HepG2 (cell line): ENCODE measurements at regions not wholly inside any gene's neighbourhood (a gene's known extent, or its start where the extent isn't known, plus 50 kb on each side); places are given as distances from the start of the nearest gene placed in this dataset.

ENCODE experiments used
- ATAC-seq: fragments of 200-7000 bp; cut with Tn5 transposase; 3 replicates; pipeline ENCODE4 v1.9.1; 2020; ENCODE audit warnings: mild to moderate bottlenecking, moderate library complexity
- BruUV-seq: library from RNA; stranded (reverse); fragments of 400-500 nt; replicated peaks from 2 replicates; lab custom pipeline; 2021; lab: Mats Ljungman, UMichigan
- CTCF ChIA-PET: fragments of 300-600 bp; formaldehyde crosslinking; extraction: SDS; loops from one replicate; lab custom pipeline; 2021; ENCODE audit warnings: low total read pairs, inconsistent platforms, low intra/inter-chr PET ratio; lab: Yijun Ruan, JAX
- POLR2A ChIA-PET: fragments of 350-600 bp; sonication (Branson Sonifier 250); formaldehyde crosslinking; loops from one replicate; lab custom pipeline; 2020; ENCODE audit warnings: antibody characterized with exemption, inconsistent platforms; lab: Yijun Ruan, JAX
- DNase-seq: peaks from one replicate; pipeline ENCODE4 v3.0.0-alpha.2; 2015; ENCODE audit warnings: low spot score
- FAIRE-seq: peaks from 3 replicates; lab custom pipeline; 2011; peaks lifted over from hg19 to GRCh38; lab: Jason Lieb, UNC
- H2AFZ ChIP-seq: one replicate; pipeline ENCODE4 v1.6.1; 2011; ENCODE audit warnings: low read length, inconsistent platforms
- H3K27ac ChIP-seq: fragments of 300-600 bp; 3 replicates; pipeline ENCODE4 v1.8.0; 2011; ENCODE audit warnings: mixed run types, mild to moderate bottlenecking, mixed read lengths, low read length, inconsistent platforms; ENCODE audit not compliant: insufficient read depth; ENCODE audit errors: extremely low read length
- H3K27me3 ChIP-seq, 2 experiments: fragments of 200-600 bp in 1 of 2; 2 replicates in 1 of 2; 3 replicates in 1 of 2; pipeline versions ENCODE4 v1.6.0 to v1.8.0; 2011; ENCODE audit warnings: low read length in 2 of 2, mild to moderate bottlenecking in 2 of 2, moderate library complexity in 2 of 2, inconsistent platforms in 1 of 2; ENCODE audit not compliant: insufficient read depth in 2 of 2, control insufficient read depth in 1 of 2
- H3K36me3 ChIP-seq, 2 experiments: fragments of 200-600 bp in 1 of 2; replicated peaks in 1 of 2; 2 replicates in 1 of 2; 3 replicates in 1 of 2; pipeline versions ENCODE4 v1.5.1 to v1.8.0; 2011; ENCODE audit warnings: low read length in 2 of 2, inconsistent platforms in 1 of 2; ENCODE audit not compliant: insufficient read depth in 2 of 2, control insufficient read depth in 1 of 2
- H3K4me1 ChIP-seq: 2 replicates; pipeline ENCODE4 v1.5.1; 2012; ENCODE audit warnings: low read length, inconsistent platforms; ENCODE audit not compliant: insufficient read depth
- H3K4me2 ChIP-seq: 2 replicates; pipeline ENCODE4 v1.6.0; 2011; ENCODE audit warnings: low read depth, low read length, inconsistent platforms
- H3K4me3 ChIP-seq, 3 experiments: fragments of 200-600 bp in 1 of 3; sonication (generic), shearing (Covaris generic) in 1 of 3; replicated peaks in 1 of 3; 2 replicates each; pipeline ENCODE4 v1.5.1; 2011 to 2016; ENCODE audit warnings: low read length in 3 of 3, inconsistent platforms in 2 of 3, low read depth in 2 of 3, mild to moderate bottlenecking in 2 of 3, control low read depth in 1 of 3, mixed read lengths in 1 of 3; ENCODE audit not compliant: insufficient read depth in 1 of 3
- H3K79me2 ChIP-seq: one replicate; pipeline ENCODE4 v1.6.1; 2011; ENCODE audit warnings: low read length, inconsistent platforms; ENCODE audit not compliant: insufficient read depth
- H3K9ac ChIP-seq: 2 replicates; pipeline ENCODE4 v1.6.0; 2011; ENCODE audit warnings: mild to moderate bottlenecking, low read depth, low read length, inconsistent platforms; ENCODE audit not compliant: insufficient read depth
- H3K9me3 ChIP-seq: 2 replicates; pipeline ENCODE4 v1.5.1; 2012; ENCODE audit warnings: mild to moderate bottlenecking, low read length
- H4K20me1 ChIP-seq: 2 replicates; pipeline ENCODE4 v1.6.0; 2011; ENCODE audit warnings: inconsistent platforms, mild to moderate bottlenecking, low read length, moderate library complexity; ENCODE audit not compliant: insufficient read depth
- CCAR2 ChIP-seq: fragments of 200-400 bp; formaldehyde crosslinking; optimal IDR thresholded peaks from 2 replicates; pipeline ENCODE3; 2018; ENCODE audit warnings: low read depth, mild to moderate bottlenecking, low read length, moderate library complexity
- LCORL ChIP-seq, 2 experiments: fragments of 450-650 bp in 1 of 2; sonication (generic) in 1 of 2; formaldehyde crosslinking in 1 of 2; IDR thresholded peaks; 2 replicates each; pipeline versions ENCODE4 v1.5.0 to v1.6.1; 2017 to 2020; ENCODE audit warnings: antibody characterized with exemption in 1 of 2, missing genetic modification reagents in 1 of 2
- SKIL ChIP-seq: sonication (generic); formaldehyde crosslinking; IDR thresholded peaks from 2 replicates; pipeline ENCODE4 v1.8.0; 2022; ENCODE audit warnings: missing genetic modification reagents, mild to moderate bottlenecking, moderate library complexity, borderline replicate concordance
- SMAD1 ChIP-seq: sonication (generic); formaldehyde crosslinking; IDR thresholded peaks from 2 replicates; pipeline ENCODE4 v1.4.0; 2020; ENCODE audit warnings: missing genetic modification reagents, low read depth, mild to moderate bottlenecking, borderline replicate concordance
- U2AF1 ChIP-seq: fragments of 200-400 bp; formaldehyde crosslinking; optimal IDR thresholded peaks from 2 replicates; pipeline ENCODE3; 2017; ENCODE audit warnings: mild to moderate bottlenecking, low read depth, low read length
- ZNF275 ChIP-seq: sonication (generic); formaldehyde crosslinking; IDR thresholded peaks from 2 replicates; pipeline ENCODE4 v1.8.0; 2022; ENCODE audit warnings: missing genetic modification reagents, mild to moderate bottlenecking, inconsistent platforms, borderline replicate concordance
- ZNF749 ChIP-seq: sonication (generic); formaldehyde crosslinking; IDR thresholded peaks from 2 replicates; pipeline ENCODE4 v1.8.0; 2022; ENCODE audit warnings: mild to moderate bottlenecking, missing genetic modification reagents, moderate library complexity, borderline replicate concordance
- ZSCAN30 ChIP-seq: sonication (generic); formaldehyde crosslinking; IDR thresholded peaks from 2 replicates; pipeline ENCODE4 v1.5.0; 2020; ENCODE audit warnings: mild to moderate bottlenecking, missing genetic modification reagents
- WGBS: methylation state at CpG from one replicate; pipeline ENCODE4 v1.1.6; 2017; ENCODE audit warnings: low lambda C conversion rate; 5-methylcytosine and 5-hydroxymethylcytosine counted together
- in situ Hi-C: cut with HindIII; loops from 2 replicates; pipeline ENCODE4 v1.10.0; 2017; ENCODE audit warnings: low pct_unique_long_range_greater_than_20kb; ENCODE audit not compliant: extremely low pct_ligation_motif_present
- intact Hi-C: fragments of 100-400 bp; cut with micrococcal nuclease; formaldehyde crosslinking; loops from one replicate; pipeline ENCODE4 v1.10.0; 2022; ENCODE audit not compliant: unreplicated experiment
- TF ChIP-seq, protein P1 (sequence below): sonication (generic); formaldehyde crosslinking; IDR thresholded peaks from 2 replicates; pipeline ENCODE4 v1.4.0; 2020; ENCODE audit warnings: low read depth, mild to moderate bottlenecking, missing genetic modification reagents
- TF ChIP-seq, protein P2 (sequence below): sonication (generic); formaldehyde crosslinking; IDR thresholded peaks from 2 replicates; pipeline ENCODE4 v1.4.0; 2020; ENCODE audit warnings: missing genetic modification reagents; ENCODE audit errors: not compliant biosample characterization
- TF ChIP-seq, protein P3 (sequence below): sonication (generic); formaldehyde crosslinking; IDR thresholded peaks from 2 replicates; pipeline ENCODE4 v1.4.0; 2020; ENCODE audit warnings: missing genetic modification reagents
- TF ChIP-seq, protein P4 (sequence below): IDR thresholded peaks from 2 replicates; pipeline ENCODE4 v1.6.1; 2016; ENCODE audit warnings: missing biosample characterization, missing genetic modification reagents, low read depth

DNA sequence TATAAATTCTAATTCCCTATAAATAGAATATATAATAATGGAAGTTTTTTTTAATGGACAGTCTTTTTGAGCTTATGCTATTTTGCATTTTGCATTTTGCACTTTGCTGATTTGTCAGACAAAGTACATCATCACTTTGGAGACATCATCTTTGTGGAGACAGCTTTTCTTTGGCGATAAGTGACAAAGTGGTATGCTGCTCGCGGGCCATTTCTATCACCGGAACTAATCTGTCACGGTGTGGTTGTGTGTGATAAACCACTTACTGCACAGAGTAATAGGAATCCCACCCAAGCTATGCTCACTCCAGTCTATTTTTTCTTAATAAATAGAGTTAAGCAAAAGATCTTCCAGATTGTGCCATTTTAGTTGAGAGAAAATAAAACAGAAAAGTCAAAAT lies 133.1 kb downstream of the MACIR start:
- ATAC-seq = no peak
- ChIA-PET POLR2A (no interaction called here), CTCF (no interaction called here)
- Histone ChIP-seq H3K4me2 (no peak overlapping the region), H3K27ac (no peak overlapping the region), H3K9me3 (no peaks in the 10 kb centered on the region), H3K27me3 (no peaks in the 10 kb centered on the region), H2AFZ (no peak overlapping the region), H3K9ac (no peak overlapping the region), H3K79me2 (no peaks in the 10 kb centered on the region), H3K4me3 (no peak overlapping the region), H3K36me3 (no peaks in the 10 kb centered on the region), H3K4me1 (no peaks in the 10 kb centered on the region), H4K20me1 (no peaks in the 10 kb centered on the region)
- FAIRE-seq = no peak
- WGBS = 94% methylated on average over 5 of the region's 5 CpGs
- DNase-seq = no peak
- intact Hi-C loops = no loop called here
- in situ Hi-C loops = no loop called here
- no TSS peak for BruUV-seq
- TF ChIP-seq, protein P1, sequence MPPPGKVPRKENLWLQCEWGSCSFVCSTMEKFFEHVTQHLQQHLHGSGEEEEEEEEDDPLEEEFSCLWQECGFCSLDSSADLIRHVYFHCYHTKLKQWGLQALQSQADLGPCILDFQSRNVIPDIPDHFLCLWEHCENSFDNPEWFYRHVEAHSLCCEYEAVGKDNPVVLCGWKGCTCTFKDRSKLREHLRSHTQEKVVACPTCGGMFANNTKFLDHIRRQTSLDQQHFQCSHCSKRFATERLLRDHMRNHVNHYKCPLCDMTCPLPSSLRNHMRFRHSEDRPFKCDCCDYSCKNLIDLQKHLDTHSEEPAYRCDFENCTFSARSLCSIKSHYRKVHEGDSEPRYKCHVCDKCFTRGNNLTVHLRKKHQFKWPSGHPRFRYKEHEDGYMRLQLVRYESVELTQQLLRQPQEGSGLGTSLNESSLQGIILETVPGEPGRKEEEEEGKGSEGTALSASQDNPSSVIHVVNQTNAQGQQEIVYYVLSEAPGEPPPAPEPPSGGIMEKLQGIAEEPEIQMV = no peak
- TF ChIP-seq ZNF749 (CRISPR knock-in tag) (no peak), ZSCAN30 (no peak), U2AF1 (no peak), CCAR2 (no peak), ZNF275 (CRISPR knock-in tag) (no peak), SMAD1 (CRISPR knock-in tag) (no peak), SKIL (CRISPR knock-in tag) (no peak), LCORL (IDR thresholded peaks at IDR 0.05) (no peak), LCORL (CRISPR knock-in tag; IDR thresholded peaks at IDR 0.05) (no peak)
- TF ChIP-seq, protein P2, sequence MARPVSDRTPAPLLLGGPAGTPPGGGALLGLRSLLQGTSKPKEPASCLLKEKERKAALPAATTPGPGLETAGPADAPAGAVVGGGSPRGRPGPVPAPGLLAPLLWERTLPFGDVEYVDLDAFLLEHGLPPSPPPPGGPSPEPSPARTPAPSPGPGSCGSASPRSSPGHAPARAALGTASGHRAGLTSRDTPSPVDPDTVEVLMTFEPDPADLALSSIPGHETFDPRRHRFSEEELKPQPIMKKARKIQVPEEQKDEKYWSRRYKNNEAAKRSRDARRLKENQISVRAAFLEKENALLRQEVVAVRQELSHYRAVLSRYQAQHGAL (CRISPR knock-in tag) = no peak
- TF ChIP-seq, protein P3, sequence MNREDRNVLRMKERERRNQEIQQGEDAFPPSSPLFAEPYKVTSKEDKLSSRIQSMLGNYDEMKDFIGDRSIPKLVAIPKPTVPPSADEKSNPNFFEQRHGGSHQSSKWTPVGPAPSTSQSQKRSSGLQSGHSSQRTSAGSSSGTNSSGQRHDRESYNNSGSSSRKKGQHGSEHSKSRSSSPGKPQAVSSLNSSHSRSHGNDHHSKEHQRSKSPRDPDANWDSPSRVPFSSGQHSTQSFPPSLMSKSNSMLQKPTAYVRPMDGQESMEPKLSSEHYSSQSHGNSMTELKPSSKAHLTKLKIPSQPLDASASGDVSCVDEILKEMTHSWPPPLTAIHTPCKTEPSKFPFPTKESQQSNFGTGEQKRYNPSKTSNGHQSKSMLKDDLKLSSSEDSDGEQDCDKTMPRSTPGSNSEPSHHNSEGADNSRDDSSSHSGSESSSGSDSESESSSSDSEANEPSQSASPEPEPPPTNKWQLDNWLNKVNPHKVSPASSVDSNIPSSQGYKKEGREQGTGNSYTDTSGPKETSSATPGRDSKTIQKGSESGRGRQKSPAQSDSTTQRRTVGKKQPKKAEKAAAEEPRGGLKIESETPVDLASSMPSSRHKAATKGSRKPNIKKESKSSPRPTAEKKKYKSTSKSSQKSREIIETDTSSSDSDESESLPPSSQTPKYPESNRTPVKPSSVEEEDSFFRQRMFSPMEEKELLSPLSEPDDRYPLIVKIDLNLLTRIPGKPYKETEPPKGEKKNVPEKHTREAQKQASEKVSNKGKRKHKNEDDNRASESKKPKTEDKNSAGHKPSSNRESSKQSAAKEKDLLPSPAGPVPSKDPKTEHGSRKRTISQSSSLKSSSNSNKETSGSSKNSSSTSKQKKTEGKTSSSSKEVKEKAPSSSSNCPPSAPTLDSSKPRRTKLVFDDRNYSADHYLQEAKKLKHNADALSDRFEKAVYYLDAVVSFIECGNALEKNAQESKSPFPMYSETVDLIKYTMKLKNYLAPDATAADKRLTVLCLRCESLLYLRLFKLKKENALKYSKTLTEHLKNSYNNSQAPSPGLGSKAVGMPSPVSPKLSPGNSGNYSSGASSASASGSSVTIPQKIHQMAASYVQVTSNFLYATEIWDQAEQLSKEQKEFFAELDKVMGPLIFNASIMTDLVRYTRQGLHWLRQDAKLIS (CRISPR knock-in tag) = no peak
- TF ChIP-seq, protein P4, sequence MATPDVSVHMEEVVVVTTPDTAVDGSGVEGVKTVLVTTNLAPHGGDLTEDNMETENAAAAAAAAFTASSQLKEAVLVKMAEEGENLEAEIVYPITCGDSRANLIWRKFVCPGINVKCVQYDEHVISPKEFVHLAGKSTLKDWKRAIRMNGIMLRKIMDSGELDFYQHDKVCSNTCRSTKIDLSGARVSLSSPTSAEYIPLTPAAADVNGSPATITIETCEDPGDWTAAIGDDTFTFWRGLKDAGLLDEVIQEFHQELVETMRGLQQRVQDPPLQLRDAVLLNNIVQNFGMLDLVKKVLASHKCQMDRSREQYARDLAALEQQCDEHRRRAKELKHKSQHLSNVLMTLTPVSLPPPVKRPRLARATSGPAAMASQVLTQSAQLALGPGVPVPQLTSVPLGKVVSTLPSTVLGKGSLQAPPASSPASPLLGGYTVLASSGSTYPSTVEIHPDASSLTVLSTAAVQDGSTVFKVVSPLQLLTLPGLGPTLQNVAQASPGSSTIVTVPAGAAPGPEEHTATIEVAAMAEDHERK (CRISPR knock-in tag) = no peak
